GM23248 (cell line): ENCODE measurements at regions not wholly inside any gene's neighbourhood (a gene's known extent, or its start where the extent isn't known, plus 50 kb on each side); places are given as distances from the start of the nearest gene placed in this dataset.

Experiments
- EZH2 ChIP-seq: fragments of 200-600 bp; sonication (generic); IDR thresholded peaks from 2 replicates; pipeline ENCODE4 v1.6.1; 2018; ENCODE audit warnings: antibody characterized with exemption, mild to moderate bottlenecking; ENCODE audit not compliant: insufficient read depth, poor library complexity, severe bottlenecking
- EZH2phosphoT487 ChIP-seq: fragments of 200-600 bp; sonication (generic); IDR thresholded peaks from 2 replicates; pipeline ENCODE4 v1.6.1; 2018; ENCODE audit warnings: antibody characterized with exemption, moderate library complexity, mild to moderate bottlenecking, low read depth; ENCODE audit not compliant: insufficient read depth

GRCh38 chr13:88937384-88937783 lies 1266.2 kb downstream of the SLITRK5 start:
- TF ChIP-seq EZH2 (no peak), EZH2phosphoT487 (no peak)
